Testis (tissue), 2 donors: ENCODE measurements at regions not wholly inside any gene's neighbourhood (a gene's known extent, or its start where the extent isn't known, plus 50 kb on each side); places are given as distances from the start of the nearest gene placed in this dataset.

Experiments
- DNase-seq: peaks from one replicate; pipeline ENCODE4 v3.0.0-alpha.2; 2019
- H3K27ac ChIP-seq, 2 donors: fragments of 200-600 bp; sonication (generic); one replicate each; pipeline ENCODE4 v1.5.1; 2019
- H3K27me3 ChIP-seq: fragments of 200-600 bp; sonication (generic); one replicate; pipeline ENCODE4 v1.5.1; 2019
- H3K36me3 ChIP-seq: fragments of 200-600 bp; sonication (generic); one replicate; pipeline ENCODE4 v1.5.1; 2017; ENCODE audit warnings: low read depth; ENCODE audit errors: missing control alignments
- H3K4me1 ChIP-seq: fragments of 200-600 bp; sonication (generic); one replicate; pipeline ENCODE4 v1.5.1; 2019
- H3K4me3 ChIP-seq, 2 donors: fragments of 200-600 bp; sonication (generic); one replicate each; pipeline ENCODE4 v1.5.1; 2017 to 2019
- H3K9me3 ChIP-seq: fragments of 200-600 bp; sonication (generic); one replicate; pipeline ENCODE4 v1.5.1; 2017
- POLR2A ChIP-seq: fragments of 450-650 bp; IDR thresholded peaks from one replicate; pipeline ENCODE4 v1.6.1; 2017; ENCODE audit warnings: antibody characterized with exemption, mild to moderate bottlenecking, moderate library complexity
- WGBS, 2 donors: methylation state at CpG; one replicate each; pipeline ENCODE4 v1.1.5; 2018; 5-methylcytosine and 5-hydroxymethylcytosine counted together
- intact Hi-C: fragments of 100-400 bp; cut with DNase I; formaldehyde crosslinking; loops from one replicate; pipeline ENCODE4 v1.15.1; 2023; ENCODE audit warnings: low total_unique reads
- TF ChIP-seq, protein P1 (sequence below), 3 experiments: fragments of 450-650 bp in 2 of 3; fragments of 200-600 bp in 1 of 3; sonication (generic) in 1 of 3; IDR thresholded peaks; one replicate each; pipeline ENCODE4 v1.5.1; 2016 to 2019; ENCODE audit warnings: antibody characterized with exemption in 3 of 3, mild to moderate bottlenecking in 2 of 3, moderate library complexity in 1 of 3

DNA sequence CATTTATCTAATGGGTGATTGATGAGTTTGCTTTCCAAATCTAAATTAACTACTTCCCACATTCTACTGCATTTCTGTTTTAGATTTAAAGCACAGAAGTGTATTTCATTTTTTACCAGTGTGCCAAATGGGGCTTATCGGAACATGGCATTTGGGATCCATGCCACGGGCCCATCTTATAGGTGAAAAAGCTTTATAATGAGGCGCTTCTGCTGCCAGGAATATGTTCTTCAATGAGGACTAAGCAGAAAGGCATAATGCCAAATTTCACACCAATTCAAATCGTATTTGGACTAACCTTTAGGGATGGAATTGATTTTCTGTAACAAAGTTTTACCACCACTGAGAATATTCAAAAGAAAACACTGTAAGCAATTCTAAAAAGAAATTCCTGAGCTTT, 803.5 kb upstream of the FLRT2 start:
- WGBS, 2 donors: 86 to 91% methylated on average over 4 of the region's 4 CpGs
- H3K27me3 ChIP-seq: no peaks in the 10 kb centered on the region
- intact Hi-C loops: no loop called here
- no peaks in the 10 kb centered on the region for H3K9me3 ChIP-seq
- no peak for TF ChIP-seq POLR2A
- H3K27ac ChIP-seq: no peak overlapping the region
- DNase-seq: no peak
- no peaks in the 10 kb centered on the region for H3K36me3 ChIP-seq
- H3K4me1 ChIP-seq: no peaks in the 10 kb centered on the region
- no peak overlapping the region for H3K4me3 ChIP-seq

GRCh38 chr14:84749191-84749955, 780.6 kb upstream of the FLRT2 start:
- TF ChIP-seq, protein P1, sequence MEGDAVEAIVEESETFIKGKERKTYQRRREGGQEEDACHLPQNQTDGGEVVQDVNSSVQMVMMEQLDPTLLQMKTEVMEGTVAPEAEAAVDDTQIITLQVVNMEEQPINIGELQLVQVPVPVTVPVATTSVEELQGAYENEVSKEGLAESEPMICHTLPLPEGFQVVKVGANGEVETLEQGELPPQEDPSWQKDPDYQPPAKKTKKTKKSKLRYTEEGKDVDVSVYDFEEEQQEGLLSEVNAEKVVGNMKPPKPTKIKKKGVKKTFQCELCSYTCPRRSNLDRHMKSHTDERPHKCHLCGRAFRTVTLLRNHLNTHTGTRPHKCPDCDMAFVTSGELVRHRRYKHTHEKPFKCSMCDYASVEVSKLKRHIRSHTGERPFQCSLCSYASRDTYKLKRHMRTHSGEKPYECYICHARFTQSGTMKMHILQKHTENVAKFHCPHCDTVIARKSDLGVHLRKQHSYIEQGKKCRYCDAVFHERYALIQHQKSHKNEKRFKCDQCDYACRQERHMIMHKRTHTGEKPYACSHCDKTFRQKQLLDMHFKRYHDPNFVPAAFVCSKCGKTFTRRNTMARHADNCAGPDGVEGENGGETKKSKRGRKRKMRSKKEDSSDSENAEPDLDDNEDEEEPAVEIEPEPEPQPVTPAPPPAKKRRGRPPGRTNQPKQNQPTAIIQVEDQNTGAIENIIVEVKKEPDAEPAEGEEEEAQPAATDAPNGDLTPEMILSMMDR (IDR thresholded peaks at IDR 0.05): no peak
- no peak for TF ChIP-seq POLR2A
- Histone ChIP-seq H3K36me3 (no peaks in the 10 kb centered on the region), H3K9me3 (no peaks in the 10 kb centered on the region), H3K27ac (no peak overlapping the region), H3K4me1 (no peaks in the 10 kb centered on the region), H3K27me3 (no peaks in the 10 kb centered on the region), H3K4me3 (no peak overlapping the region)
- intact Hi-C loops: no loop called here
- 79 to 84% methylated on average over 6 of the region's 6 CpGs for WGBS, 2 donors
- DNase-seq: no peak

- Histone ChIP-seq H3K36me3 (no peaks in the 10 kb centered on the region), H3K9me3 (no peaks in the 10 kb centered on the region), H3K27ac (no peak overlapping the region), H3K4me1 (no peaks in the 10 kb centered on the region), H3K4me3 (no peak overlapping the region), H3K27me3 (no peaks in the 10 kb centered on the region)
- TF ChIP-seq, protein P1 (IDR thresholded peaks at IDR 0.05): no peak
- TF ChIP-seq POLR2A: no peak
- intact Hi-C loops: no loop called here
- no peak for DNase-seq
- 21 to 30% methylated on average over 1 of the region's 1 CpG for WGBS, 2 donors
Observed at GRCh38 chr14:84750284-84750683, 779.7 kb upstream of the FLRT2 start.

- no peaks in the 10 kb centered on the region for H3K9me3 ChIP-seq
- WGBS, 2 donors: 52 to 53% methylated on average over 10 of the region's 10 CpGs
- no peak overlapping the region for H3K4me3 ChIP-seq
- no peak for TF ChIP-seq POLR2A
- TF ChIP-seq, protein P1 (IDR thresholded peaks at IDR 0.05): no peak
- H3K27me3 ChIP-seq: no peaks in the 10 kb centered on the region
- H3K27ac ChIP-seq: no peak overlapping the region
- DNase-seq: no peak
- no peaks in the 10 kb centered on the region for H3K4me1 ChIP-seq
- no peaks in the 10 kb centered on the region for H3K36me3 ChIP-seq
- intact Hi-C loops: no loop called here
Observed at GRCh38 chr14:84750763-84751554, 779.0 kb upstream of the FLRT2 start.

DNA sequence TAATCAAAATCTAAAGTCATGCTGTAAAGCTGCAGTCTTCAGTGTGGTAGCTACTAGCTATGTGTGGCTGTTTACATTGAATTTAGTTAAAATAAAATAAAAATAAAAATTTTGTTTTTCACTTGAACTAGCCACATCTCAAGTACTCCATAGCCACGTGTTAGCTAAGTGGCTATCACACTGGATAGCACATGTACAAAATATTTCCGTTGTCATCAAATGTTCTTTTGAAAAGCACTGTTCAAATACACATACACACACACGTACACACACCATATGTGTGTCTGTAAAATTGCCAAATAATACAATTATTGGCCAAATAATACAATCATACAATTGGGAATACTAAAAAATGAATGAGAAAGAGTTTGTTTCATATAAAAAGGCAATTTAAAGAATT, 778.2 kb upstream of the FLRT2 start:
- no peak overlapping the region for H3K27ac ChIP-seq
- no peaks in the 10 kb centered on the region for H3K4me1 ChIP-seq
- H3K4me3 ChIP-seq: no peak overlapping the region
- WGBS, 2 donors: 84 to 88% methylated on average over 3 of the region's 3 CpGs
- no peaks in the 10 kb centered on the region for H3K27me3 ChIP-seq
- intact Hi-C loops: no loop called here
- H3K9me3 ChIP-seq: no peaks in the 10 kb centered on the region
- no peak for TF ChIP-seq POLR2A
- TF ChIP-seq, protein P1 (IDR thresholded peaks at IDR 0.05): no peak
- no peak for DNase-seq
- no peaks in the 10 kb centered on the region for H3K36me3 ChIP-seq
